ENCODE measurements at regions not wholly inside any gene's neighbourhood (a gene's known extent, or its start where the extent isn't known, plus 50 kb on each side); places are given as distances from the start of the nearest gene placed in this dataset.
"Not testable (repeated sequence)": the region's sequence is repeated elsewhere in the genome, so short reads cannot be mapped to it uniquely, and the experiment has no call there.

DNA sequence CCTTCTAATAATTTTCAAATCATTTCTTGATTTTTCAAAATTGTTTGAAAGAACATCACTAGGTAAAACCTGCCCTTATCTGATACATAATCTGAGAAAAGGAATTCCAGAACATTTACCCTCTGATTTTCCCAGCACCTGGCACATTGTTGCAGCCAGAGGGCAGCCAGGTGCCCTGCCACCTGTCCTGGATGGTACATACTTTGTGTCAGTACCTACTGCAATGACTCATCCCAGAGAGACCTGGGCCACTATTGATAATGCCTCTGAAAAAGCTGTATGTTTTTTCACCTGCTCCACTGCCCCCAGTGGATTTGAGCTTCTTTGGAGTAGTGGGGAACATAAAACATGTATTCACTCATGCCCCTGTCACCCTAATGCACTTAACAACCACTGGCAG, 648.9 kb upstream of the GBE1 start:
- peak; percentile 7 for DNase-seq (ENCODE audit: low spot score)

DNA sequence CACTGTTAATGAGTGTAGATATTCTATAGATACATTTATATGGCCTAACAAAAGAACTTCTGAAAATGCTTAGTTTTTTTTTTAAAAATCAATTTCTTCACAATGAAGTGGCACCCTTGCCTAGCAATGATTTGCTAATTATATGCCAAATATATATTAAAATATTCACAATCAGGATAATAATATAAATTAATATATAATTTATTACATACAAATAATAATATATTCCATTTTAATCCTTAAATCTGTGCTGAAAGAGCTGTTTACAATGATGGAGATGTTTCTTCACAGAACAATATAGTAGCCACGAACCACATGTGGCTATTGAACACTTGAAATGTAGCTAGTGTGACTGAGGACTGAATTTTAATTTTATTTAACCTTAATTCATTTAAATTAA, 648.4 kb upstream of the GBE1 start:
- no peak for DNase-seq (ENCODE audit: low spot score)

DNA sequence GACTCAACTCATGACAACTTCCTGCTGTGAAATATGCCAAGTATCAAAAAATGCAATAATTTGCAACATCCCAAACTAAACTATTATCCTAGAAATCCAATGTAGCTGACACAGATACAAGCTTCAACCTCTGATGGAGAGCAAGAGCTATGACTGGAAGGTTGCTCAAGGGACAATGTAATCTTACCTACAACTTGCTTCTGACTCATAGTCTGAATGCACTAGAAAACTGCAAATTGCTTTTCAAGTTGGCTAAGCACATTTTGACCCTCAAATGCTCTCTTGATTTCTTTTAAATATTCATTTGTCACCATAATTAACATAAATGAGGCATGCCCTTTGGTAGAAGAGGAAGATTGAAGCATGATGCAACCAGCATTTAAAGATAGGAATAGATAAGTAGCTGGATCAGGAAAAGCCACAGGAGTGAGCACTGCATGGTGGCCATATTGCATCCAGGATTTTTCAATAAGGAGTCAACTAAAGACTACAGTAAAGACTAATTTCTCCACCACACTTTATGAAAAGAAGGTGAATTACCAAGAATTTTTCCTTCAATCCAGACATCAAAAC, 630.8 kb upstream of the GBE1 start:
- DNase-seq (ENCODE audit: low spot score) = no peak

DNA sequence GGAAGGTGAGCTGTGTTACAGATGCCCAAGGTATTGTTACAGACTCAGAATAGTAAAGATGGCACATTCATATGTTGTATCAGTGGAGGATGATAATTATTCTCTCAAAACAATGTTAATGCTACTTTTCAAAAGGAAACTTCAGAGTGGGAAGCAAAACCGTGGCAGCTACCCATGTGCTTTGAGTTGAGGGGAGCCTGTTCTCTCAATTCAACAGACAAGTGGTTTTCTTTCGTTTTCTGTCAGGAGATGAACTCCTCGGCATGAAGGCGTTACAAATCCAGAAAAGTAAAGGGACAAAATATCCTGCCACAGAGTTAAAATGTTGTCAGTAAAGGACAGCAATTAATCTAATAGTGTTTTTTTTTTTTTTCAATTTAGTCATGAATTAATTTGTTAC, 629.4 kb upstream of the GBE1 start:
- DNase-seq (ENCODE audit: low spot score) = no peak

DNA sequence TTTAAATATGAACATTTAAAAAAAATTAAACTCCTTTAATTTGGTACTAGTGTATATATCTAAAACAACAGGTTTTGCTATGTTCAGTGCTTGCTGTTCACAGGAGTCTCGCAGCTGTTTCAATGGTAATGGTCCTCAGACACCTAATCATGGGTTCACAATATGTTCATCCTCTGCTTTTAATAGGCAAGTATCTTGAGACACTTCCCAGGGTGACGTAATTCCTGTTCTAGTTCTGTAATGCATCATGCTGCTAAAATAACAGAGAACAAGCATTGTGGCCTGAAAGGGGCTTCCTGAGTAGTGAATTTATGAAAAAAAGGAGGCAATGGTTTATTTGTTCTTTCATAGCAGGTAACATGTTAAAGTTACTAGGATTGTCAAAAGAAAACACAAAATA, 625.2 kb upstream of the GBE1 start:
- no peak for DNase-seq (ENCODE audit: low spot score)

DNA sequence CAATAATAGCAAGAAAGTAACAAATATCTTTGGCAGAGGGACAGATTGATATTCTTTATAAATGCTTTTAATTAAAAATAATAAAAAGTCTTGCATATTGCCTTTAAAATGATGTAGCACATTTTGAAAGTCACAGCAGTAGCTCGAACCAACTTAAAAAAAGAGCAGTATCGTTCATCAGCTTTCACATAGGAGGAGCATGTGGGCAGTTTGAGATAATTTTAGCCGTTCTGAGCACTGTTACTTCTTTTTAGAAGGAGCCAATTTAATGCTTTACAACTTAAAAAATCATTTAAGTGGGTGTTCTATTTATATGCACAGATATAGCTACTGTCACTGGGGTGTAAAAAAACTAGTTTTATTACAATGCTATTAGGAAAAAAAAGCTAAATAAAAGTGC, 622.7 kb upstream of the GBE1 start:
- no peak for DNase-seq (ENCODE audit: low spot score)

DNA sequence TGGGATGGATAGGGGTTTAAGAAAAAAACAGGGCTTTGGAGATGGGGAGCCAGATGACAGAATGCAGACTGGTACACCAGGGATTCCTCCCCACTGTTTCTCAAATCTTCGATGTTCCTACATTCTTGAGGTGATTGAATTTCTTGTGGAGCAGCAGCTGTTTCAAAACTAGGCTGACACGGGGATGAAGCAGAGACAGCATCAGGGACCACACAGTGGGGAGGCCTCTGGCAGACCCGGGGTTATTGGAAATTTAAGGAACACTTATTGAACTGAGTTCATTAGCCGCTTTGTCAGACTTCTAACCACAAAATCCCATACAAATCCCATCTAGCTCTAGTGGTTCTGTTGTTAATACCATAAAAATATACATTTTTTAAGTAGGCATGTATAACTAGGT, 621.4 kb upstream of the GBE1 start:
- no peak for DNase-seq (ENCODE audit: low spot score)

DNA sequence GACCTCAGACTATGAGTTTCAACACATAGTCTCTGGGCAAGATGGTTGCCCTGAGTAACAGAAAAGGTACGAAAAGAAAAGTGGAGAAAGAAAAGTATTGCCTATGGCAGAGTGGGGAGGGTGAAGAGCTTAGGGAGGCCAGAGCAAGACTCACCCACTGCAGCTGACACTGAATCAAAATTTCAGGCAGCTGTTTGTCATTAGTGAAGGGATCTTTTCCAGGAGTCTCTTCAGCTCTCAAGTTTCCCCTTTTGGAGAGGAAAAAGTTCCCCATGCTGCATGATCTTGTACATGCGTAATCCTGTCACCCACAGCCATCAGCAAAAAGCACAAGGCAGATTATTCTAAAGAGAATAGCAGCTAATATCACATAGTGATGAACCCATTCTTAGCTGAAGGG, 616.9 kb upstream of the GBE1 start:
- no peak for DNase-seq (ENCODE audit: low spot score)

DNA sequence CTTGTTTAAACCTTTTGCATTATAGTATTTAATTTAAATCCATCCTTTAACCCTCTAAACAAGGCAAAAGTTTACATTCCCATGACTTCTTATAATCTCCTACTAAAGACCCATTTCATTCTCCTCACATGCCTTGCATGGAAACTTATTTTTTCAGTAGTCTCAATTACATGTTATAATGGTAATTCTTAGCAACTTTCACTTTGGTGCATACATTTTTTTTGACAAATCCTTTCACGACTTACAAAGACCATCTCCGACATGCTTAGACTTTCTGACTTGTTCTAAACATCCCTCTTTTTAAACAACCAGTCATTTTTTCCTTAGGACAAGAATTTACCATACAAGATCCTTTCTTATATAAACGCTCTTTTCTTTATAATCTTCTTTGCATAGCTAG, 615.4 kb upstream of the GBE1 start:
- no peak for DNase-seq (ENCODE audit: low spot score)

DNA sequence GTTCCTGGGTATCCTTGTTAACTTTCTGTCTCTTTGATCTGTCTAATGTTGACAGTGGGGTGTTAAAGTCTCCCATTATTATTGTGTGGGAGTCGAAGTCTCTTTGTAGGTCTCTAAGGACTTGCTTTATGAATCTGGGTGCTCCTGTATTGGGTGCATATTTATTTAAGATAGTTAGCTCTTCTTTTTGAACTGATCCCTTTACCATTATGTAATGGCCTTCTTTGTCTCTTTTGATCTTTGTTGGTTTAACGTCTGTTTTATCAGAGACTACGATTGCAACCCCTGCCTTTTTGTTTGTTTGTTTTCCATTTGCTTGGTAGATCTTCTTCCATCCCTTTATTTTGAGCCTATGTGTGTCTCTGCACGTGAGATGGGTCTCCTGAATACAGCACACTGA, 612.4 kb upstream of the GBE1 start:
- not testable (repeated sequence) for DNase-seq (ENCODE audit: low spot score)

DNA sequence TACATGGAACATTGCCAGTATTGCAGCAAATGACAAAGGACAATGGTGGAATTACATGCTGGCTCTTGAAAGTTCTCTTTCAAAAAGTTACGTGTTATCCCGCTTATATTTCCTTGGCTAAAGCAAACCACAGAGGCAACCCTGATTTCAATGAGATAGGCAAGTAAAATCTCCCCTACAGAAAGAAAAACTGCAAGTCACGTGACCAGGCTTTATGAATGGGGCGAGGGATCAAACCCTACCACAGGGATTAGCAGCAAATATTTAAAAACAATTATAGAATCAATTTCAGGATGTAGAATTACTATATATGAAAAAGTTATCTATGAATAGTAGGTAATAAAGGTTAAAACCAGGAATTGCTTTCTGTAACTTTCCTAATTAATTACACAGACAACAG, 603.4 kb upstream of the GBE1 start:
- DNase-seq (ENCODE audit: low spot score) = no peak

DNA sequence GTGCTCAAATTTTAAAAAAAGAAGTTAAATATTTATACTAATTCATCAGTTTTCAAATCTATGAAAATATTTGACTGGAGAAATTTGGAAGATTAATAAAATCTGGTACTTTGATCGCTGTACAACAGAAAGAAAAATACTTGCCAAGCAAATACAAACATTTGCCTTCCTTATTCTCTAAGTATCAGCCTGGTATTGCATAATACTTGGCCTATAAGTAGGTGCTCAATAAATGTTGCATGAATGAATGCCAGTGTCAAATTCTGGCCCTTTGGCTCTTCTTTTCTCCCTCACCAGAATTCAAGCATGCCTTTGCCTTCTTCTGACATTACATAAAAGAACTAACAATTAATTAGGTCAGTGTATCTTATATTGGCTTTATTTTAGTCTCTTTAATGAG, 601.7 kb upstream of the GBE1 start:
- DNase-seq (ENCODE audit: low spot score) = no peak

DNA sequence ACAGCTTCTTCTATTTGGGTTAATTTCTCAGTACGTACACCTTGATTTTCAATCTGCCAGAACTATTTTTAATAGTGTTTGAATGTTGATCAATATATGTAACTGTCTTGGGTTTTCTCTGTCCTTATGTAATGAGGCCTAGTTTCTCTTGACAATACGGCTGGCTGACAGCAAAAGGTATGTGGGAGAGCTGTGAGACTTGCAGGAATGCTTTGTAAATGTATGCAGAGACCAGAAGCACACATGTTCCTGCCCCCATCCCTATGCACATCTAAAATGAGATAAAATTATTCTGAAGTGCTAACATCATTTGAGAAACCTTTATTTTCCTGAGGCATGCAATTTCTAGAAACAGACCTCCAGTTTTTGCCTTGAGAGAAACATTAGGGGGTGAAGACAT, 593.8 kb upstream of the GBE1 start:
- DNase-seq (ENCODE audit: low spot score) = no peak

DNA sequence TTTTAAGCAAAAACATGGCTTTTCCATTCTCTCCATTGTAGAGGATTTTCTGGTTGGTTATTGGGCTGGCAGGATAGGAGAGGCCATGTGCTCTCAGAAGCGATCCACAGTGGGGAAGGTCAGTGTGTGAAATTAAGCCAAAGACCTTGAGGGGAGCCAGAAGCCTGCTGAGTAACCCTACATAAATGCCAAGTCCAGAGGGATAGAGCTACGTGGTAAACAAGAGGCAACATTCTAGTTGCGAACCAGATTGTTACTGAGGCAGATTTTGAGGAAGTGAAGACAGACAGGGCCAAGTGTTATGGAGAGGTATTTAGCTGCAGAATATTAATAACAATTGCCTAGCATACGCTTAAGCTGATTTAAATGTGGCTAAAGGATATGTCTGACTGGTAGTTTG, 592.8 kb upstream of the GBE1 start:
- DNase-seq (ENCODE audit: low spot score) = no peak

DNA sequence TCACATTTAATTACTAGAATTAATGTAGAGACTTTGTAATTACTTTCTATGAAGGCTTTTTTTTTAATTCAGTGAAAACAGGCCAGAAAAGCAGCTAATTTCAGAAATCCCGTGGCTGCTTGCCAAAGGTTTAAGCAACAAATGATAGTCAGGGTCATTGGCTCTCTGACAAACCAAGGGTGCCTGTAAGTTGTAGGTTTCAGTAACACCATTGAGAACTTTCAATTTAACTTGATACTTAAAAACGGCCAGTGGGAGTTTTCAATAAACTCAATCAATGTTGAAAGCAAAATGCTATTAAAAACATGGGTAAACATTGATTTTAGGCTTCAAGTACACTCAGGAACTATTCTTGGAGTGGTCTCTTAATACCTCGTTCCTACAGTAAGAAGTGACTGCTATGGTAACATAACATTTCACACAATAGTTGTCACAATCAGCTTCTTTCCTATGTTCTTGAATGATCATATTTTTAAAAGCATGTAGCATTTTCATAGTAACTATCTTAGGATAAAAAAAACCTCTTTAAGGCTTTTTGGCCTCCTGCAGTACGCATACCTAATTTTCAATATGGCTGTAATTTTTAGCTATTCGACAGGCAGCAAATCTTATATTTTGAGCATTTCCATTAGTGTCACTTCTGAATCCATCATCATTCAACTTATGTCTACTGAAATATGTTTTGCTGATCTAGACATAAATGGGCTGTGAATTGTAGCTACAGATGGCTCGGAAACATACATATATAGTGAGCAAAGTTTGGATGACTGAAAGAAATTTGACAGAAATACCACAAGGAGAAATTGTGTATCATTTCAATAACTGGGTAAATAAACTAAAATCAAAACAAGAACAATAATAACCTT, 592.1 kb upstream of the GBE1 start:
- no peak for DNase-seq (ENCODE audit: low spot score)

DNA sequence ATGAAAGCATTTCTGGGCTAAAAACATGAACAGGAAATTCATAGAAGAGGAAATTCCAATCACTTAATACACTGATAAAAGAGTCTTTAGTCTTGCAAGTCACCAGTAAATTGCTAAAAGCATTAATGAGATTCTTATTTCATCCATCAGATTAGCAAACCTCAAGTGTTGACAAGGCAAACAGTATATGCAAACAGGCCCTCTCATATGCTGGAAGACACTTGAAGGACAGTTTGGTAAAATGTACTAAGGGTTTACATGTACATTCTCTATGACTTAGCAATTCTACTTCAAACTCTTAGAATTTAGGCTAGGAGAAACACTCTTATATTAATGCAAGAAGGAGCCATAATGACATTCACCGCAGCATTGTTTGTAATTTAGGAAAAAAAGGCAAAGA, 586.1 kb upstream of the GBE1 start:
- DNase-seq (ENCODE audit: low spot score) = no peak

DNA sequence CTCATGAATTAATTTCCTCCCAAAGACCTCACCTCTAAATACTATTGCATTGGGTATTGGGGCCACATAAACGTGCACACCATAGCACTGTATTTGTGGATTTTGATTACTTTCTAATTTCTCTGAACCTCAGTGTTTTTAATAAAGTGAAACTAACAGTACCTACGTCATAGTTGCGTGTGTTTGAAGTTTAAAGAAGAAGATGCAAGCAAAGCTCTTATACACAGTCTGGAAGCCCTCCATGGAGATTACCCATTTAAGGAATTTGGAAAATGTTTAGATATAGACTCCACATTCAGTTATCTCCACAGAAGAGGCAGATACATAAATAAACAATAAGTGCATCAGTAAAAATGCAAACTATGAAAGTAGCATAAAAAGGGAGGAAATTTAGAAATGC, 581.1 kb upstream of the GBE1 start:
- no peak for DNase-seq (ENCODE audit: low spot score)

DNA sequence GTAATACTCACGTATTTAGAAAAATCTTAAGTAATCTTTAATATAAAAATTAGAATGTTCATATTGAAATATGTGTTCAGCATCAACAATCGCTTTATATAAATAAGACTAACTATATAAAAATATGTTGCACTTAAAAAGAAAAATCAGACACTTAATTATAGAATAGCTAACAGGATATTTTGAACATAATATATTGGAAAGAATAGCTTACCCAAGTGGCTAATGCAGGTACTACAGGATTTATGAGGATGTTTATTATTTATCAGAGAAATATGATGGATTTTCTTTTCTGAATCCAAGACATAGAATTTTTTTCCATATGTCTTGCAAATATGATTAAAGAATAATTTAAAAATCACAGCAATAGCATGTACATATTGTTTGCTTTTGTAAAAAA, 567.9 kb upstream of the GBE1 start:
- no peak for DNase-seq (ENCODE audit: low spot score)

DNA sequence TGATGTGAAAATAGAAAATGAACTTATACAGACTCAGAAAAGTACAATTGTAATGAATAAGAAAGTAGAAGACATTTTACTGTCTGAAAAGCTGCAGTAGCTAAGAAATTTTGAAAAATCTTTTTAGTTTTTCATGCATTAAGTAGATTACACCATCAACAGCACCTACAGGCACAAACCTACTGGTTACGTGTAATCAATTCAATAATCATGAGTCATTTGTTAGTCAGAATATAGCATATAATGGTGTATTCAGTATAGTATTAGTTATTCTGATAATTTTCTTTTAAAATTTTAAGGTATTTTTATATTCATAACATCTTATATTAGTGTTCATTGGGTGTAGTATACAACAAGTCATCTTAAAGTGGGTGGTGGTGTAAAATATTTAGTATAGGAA, 550.5 kb upstream of the GBE1 start:
- no peak for DNase-seq (ENCODE audit: low spot score)

DNA sequence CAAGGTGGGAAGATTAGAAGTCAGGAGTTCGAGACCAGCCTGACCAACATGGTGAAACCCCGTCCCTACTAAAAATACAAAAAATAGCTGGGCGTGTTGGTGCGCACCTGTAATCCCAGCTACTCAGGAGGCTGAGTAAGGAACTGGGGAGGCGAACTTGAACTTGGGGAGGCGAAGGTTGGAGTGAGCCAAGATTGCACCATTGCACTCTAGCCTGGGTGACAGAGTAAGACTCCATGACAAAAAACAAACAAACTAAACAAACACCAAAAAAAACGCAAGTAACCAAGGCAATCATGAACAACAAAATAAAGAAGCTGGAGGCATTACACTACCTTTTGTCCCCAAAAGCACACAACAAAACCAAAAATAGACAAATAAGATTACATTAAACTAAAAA, 547.3 kb upstream of the GBE1 start:
- DNase-seq (ENCODE audit: low spot score) = no peak

DNA sequence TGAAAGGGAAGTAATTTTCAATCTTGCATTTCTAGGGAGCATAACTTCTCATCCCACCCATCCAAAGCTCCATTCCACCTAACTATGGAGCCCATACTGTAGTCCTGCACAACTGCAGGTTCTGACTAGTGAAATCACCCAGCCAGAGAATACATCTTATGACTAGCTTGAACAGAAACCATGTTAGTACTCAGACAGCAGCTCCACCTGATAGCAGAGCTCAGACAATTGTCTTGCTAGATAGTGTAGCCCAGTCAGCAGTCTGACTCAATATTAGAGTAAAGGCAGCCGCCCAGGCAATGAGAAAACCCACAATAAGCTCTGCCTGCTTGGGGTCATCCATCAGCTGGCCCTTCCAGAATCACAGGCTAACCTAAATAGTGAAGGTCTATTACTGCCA, 544.7 kb upstream of the GBE1 start:
- no peak for DNase-seq (ENCODE audit: low spot score)

DNA sequence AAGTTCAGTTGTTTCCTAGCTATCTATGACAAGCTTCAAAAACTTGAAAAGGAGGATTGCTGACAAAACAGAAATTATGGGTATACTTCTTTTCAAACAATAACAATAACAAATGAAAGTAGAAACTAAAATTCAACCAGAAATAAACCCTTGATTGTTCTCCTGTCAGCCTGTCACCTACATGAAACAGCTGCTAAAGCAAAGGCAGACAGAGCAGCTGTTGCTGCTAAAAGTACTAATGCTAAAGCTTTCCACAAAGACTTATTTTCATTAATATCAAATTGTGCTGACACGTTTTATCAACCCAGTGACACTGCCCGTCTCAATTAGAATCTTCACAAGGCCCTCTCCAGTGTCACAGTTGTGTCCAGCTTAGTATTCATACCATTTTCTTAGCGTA, 533.2 kb upstream of the GBE1 start:
- no peak for DNase-seq (ENCODE audit: low spot score)

DNA sequence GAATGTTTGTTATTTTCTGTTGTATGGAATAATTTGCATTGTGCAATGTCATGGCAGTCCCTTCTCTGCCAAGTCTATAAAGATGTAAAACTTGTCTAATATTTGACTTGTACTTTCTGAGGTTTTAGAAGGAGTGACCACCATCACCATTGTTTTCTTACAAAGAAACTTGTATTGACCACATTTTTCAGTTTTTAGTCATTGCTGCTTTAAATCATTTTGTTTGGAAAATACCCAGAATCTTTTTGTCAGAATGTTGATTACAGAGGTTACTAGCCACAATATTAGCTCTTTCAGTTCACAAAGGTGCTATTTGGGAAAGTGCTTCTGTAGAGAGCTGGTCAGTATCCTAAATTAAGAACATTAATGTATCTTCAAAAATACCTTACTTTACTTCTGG, 532.4 kb upstream of the GBE1 start:
- no peak for DNase-seq (ENCODE audit: low spot score)

DNA sequence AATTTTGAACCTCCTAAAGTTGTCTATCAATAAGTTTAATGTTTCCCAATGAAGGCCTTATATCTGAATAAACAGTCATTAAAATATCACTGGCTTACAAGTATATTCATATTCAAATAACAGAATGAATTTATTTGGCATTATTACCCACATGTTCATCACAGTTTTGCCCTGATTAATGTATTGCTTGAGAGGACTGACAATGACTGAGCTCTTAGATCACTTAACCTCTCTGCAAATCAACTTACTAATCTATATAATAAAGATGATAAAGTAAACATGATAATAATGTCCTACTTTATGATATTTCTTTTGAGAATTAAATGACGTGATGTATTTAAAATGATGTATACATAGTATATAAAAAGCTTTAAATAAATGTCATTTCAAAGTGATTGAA, 532.0 kb upstream of the GBE1 start:
- no peak for DNase-seq (ENCODE audit: low spot score)

Measured in kidney tubule cell (primary cell).